NCI-H128 (cell line): ENCODE measurements at regions not wholly inside any gene's neighbourhood (a gene's known extent, or its start where the extent isn't known, plus 50 kb on each side); places are given as distances from the start of the nearest gene placed in this dataset.
"Not testable (repeated sequence)": the region's sequence is repeated elsewhere in the genome, so short reads cannot be mapped to it uniquely, and the experiment has no call there.

ENCODE experiments used
- DNase-seq: peaks from one replicate; lab custom pipeline; 2025; ENCODE audit not compliant: unreplicated experiment; lab: John Stamatoyannopoulos, UW

DNA sequence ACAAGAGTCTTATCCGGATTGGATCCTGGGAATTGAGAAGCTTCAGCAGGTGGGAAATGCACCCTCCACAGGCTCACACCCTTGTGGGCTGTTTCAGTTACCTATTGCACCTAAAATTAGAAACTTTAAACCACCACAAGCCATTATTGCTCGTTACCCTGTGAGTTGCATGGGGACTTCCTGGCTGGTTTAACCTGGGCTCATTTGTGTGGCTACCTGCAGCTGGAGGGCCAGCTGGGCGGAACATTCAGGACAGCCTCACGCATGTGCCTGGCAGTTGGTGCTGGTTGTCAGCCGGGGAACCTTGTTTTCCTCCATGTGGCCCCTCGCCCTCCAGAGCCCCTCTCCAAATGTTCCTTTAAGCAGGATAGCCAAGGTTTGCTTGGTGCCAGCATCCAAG lies 118.5 kb upstream of the DEFB108B start:
- not testable (repeated sequence) for DNase-seq

DNA sequence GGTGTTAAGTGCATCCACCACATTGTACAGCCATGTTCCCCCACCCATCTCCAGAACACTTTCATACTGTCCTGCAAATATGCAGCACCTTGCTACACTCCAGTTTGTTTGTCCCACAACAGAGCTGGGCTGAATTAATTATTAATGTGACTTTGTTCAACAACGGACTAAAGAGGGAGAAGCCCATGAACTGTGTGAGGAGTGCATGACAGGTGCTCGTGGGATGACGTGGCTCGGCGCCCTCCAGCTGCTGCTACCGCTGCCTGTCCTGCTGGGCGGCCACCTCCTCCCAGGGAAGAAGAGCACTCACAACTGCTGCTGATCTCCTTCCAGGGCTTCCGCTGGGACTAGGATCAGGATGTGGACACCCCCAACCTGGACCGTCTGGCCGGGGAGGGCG lies 111.2 kb upstream of the DEFB108B start:
- not testable (repeated sequence) for DNase-seq

DNA sequence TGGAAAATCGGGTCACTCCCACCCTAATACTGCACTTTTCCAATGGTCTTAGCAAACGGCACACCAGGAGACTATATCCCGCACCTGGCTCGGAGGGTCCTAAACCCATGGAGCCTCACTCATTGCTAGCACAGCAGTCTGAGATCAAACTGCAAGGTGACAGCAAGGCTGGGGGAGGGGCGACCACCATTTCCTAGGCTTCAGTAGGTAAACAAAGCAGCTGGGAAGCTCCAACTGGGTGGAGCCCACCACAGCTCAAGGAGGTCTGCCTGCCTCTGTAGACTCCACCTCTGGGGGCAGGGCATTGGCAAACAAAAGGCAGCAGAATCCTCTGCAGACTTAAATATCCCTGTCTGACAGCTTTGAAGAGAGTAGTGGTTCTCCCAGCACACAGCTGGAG lies 109.0 kb upstream of the DEFB108B start:
- not testable (repeated sequence) for DNase-seq

DNA sequence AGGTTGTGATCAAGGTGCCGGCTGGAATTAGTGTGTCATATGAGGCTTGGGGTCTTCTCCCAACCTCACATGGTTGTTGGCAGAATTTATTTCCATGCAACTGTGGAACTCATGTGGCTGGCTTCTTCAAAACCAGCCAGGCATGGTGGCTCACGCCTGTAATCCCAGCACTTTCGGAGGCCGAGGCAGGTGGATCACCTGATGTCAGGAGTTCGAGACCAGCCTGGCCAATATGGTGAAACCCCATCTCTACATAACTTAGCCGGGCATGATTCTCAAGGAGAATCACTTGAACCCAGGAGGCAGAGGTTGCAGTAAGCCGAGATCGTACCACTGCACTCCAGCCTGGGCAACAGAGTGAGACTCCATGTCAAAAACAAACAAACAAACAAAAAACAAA lies 102.3 kb upstream of the DEFB108B start:
- DNase-seq, result not testable (repeated sequence)

DNA sequence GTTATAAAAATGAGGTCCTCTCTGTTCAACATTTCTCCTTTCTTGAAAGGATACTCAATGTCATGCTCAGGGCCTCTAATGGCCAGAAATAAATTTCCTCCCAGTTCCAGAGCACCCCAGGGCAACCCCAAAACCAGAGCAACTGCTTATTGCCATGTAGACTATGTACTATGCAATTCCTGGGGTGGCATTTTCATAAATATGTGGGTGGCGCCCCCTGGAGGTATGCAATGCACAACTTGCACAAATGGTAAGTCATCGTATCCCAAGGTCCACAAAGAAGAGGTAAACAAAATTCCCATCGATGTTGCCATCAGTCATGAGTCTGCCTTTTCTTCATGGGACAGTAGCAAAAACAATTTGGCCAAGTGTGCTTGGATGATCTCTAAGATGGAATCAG lies 98.6 kb upstream of the DEFB108B start:
- not testable (repeated sequence) for DNase-seq

DNA sequence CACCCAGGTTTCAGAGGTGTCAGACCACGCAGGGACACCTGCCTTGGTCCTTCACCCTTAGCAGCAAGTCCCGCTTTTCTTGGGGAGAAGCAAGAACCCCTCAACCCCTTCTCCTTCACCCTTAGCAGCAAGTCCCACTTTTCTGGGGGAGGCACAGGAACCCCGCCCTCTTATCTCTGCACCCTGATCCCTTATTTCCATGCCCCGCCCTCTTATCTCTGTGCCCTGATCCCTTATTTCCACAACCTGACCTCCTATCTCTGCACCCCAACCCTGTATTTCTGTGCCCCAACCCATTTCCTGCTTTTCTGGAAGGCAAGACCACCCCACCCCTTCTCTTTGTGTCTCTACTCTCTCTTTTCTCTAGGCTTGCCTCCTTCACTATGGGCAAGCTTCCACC lies 94.7 kb upstream of the DEFB108B start:
- not testable (repeated sequence) for DNase-seq

DNA sequence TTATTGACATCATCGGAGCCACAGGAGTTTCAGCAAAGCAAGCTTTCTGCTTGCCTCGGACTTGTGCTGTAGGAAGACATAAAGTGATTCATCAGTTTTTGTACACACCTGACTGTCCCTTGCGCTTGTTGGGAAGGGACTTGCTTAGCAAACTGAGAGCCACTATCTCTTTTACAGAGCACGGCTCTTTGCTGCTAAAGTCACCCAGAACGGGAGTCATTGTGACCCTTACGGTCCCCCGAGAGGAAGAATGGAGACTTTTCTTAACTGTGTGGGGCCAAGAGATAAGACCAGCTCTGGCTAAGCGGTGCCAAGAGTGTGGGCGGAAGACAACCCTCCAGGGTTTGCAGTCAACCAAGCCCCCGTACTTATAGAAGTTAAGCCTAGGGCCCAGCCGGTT lies 89.6 kb upstream of the DEFB108B start:
- not testable (repeated sequence) for DNase-seq

DNA sequence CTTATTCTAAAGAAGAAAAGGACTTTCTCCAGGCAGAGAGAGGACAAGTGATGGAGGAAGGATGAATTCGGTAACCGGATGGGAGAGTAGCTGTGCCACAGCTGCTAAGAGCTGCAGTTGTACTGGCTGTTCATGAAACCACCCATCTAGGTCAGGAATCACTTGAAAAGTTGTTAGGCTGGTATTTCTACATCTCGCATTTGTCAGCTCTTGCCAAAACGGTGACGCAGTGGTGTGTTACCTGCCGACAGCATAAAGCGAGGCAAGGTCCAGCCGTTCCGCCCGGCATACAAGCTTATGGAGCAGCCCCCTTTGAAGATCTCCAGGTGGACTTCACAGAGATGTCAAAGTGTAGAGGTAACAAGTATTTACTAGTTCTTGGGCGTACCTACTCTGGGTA lies 87.3 kb upstream of the DEFB108B start:
- DNase-seq, result not testable (repeated sequence)

DNA sequence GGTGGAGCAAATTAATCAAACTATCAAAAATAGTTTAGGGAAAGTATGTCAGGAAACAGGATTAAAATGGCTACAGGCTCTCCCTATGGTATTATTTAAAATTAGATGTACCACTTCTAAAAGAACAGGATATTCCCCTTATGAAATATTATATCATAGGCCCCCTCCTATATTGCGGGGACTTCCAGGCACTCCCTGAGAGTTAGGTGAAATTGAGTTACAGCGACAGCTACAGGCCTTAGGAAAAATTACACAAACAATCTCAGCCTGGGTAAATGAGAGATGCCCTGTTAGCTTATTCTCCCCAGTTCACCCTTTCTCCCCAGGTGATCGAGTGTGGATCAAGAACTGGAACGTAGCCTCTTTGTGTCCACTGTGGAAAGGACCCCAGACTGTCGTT lies 86.7 kb upstream of the DEFB108B start:
- DNase-seq, result not testable (repeated sequence)

DNA sequence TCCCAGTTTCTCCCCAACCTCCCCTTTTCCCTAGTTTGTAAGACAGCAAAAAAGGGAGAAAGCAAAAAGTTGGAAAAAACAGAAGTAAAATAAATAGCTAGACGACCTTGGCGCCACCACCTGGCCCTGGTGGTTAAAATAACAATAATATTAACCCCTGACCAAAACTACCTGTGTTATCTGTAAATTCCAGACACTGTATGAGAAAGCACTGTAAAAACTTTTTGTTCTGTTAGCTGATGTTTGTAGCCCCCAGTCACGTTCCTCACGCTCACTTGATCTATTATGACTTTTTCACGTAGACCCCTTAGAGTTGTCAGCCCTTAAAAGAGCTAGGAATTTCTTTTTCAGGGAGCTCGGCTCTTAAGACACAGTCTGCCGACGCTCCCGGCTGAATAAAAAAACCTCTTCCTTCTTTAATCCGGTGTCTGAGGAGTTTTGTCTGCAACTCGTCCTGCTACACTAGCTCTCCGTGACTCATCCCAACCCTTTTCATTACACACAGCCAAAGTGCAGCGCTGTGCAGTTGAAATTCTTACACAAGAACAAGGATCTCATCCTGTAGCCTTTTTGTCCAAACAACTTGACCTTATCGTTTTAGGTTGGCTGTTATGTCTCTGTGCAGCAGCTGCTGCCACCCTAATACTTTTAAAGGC lies 83.9 kb upstream of the DEFB108B start:
- DNase-seq, result not testable (repeated sequence)

DNA sequence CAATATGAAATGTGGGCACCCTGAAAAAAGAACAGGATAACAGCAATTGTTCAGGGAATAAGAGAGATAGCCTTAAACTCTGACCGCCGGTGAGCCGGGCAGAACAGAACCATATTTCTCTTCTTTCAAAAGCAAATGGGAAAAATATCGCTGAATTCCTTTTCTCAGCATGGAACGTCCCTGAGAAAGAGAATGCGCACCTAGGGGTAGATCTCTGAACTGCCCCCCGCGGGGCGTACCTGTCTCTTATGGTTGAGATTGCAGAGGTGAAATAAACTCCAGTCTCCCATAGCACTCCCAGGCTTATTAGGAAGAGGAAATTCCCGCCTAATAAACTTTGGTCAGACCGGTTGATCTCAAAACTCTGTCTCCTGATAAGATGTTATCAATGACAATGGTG lies 82.1 kb upstream of the DEFB108B start:
- DNase-seq, result not testable (repeated sequence)

DNA sequence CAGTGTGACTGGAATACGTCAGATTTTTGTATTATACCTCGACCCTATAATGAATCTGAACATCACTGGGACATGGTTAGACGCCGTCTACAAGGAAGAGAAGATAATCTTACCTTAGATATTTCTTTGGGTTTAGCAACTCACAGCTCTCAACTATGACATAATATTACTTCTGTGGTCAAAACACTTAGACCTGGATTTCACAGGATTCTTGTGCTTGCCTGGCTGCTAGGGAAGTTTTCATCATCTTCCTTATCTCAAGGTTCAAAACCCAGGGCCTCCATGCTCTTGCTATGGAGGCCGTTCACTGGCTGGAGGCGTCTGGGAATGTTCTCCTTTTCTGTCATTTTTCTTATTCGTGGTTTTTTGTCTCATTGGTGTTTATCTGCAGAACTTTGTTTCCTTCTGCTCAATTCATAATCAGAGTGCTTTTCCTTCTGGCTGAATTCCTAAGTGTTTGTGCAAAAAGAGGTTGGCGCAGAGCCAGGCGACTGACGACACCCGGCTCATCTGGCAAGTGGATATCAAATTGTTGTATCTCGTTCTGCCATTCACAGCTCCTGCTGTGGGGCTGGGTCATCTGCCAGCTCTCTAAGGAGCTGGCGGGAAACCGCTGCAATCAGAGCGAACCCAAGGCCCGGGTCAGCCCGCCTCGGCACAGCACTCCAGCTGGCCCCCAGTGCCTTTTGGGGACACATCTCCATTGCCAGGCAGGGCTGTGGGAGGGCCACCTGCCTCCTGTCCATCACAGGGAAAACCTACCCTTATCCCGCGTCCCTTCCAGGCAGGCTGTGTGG lies 68.1 kb upstream of the DEFB108B start:
- DNase-seq, result peak; percentile 51

DNA sequence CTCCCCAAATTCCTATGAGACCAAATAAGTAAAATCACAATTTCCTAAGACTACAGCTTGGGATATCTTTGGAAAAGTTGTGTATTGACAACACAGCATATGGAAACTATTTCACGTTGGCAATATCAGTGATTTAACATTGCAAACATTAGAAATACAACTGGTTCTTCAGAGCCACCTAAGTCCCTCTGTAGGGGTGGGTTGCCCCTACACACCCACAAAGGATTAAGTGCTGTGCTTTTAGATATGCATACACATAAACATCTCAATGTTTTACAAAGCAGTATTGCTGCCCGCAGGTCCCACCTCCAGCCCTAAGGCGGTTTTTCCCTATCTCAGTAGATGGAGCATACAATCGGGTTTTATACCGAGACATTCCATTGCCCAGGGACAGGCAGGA lies 66.0 kb upstream of the DEFB108B start:
- not testable (repeated sequence) for DNase-seq

DNA sequence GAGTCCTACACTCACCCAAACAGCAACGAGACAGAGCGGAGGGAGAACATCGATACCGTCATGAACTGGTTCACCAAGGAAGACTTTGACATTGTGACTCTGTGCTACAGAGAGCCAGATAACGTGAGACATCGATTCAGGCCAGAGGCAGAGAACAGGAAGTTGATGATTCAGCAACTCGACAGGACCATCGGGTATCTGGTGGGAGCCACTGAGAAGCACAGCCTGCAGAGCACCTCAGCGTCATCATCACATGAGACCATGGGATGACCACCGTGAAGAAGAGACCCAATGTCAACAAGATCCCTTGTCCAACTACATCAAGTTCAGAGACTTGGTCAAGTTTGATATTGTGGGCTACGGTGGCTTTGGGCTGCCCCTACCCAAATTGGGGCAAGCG lies 60.8 kb upstream of the DEFB108B start:
- not testable (repeated sequence) for DNase-seq

DNA sequence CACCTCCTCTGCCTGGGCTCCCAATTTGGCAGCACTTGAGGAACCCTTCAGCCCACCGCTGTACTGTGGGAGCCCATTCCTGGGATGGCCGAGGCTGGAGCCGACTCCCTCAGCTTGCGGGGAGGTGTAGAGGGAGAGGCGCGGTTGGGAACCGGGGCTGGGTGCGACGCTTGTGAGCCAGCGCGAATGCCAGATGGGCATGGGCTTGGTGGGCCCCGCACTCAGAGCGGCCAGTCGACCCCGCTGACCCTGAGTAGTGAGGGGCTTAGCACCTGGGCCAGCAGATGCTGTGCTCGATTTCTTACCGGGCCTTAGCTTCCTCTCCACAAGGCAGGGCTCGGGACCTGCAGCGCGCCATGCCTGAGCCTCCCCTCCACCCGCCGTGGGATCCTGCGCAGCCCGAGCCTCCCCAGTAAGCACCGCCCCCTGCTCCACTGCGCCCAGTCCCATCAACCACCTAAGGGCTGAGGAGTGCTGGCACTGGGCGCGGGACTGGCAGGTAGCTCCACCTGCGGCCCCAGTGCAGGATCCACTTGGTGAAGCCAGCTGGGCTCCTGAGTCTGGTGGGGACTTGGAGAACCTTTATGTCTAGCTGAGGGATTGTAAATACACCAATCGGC lies 58.3 kb upstream of the DEFB108B start:
- DNase-seq, result no peak

DNA sequence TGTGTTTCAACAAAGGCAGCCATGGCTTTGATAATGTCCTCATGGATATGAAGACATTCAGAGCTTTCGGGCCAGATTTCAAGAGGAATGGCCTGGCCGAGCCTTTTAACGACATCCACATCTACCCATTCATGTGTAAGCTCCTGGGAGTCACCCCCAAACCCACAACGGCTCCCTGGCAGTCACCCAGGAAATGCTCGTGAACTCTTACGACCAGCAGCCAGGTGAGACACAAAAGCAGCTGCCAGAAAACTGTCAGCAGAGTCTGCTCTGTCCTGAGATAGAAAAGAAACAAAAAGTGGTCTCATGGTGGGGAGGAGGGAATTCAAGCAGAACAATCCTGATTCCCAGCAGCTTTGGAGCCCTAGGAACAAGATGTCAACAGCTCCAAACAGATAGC lies 52.9 kb upstream of the DEFB108B start:
- not testable (repeated sequence) for DNase-seq

DNA sequence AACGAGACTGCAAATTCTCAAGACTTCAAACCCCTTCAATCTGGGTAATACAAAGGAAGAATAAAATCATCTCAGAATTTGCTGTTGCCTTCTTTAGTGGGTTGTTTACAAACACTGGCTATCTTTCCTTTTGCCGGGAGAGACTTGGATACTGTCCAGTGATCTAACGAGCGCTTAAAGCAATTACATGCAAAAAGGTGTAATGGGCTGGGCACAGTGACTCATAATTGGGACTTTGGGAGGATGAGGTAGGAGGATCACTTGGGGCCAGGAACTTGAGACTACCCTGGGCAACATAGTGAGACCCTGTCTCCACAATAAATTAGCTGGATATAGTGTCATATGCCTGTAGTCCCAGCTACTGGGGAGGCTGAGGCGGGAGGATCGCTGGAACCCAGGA lies 52.2 kb upstream of the DEFB108B start:
- not testable (repeated sequence) for DNase-seq

DNA sequence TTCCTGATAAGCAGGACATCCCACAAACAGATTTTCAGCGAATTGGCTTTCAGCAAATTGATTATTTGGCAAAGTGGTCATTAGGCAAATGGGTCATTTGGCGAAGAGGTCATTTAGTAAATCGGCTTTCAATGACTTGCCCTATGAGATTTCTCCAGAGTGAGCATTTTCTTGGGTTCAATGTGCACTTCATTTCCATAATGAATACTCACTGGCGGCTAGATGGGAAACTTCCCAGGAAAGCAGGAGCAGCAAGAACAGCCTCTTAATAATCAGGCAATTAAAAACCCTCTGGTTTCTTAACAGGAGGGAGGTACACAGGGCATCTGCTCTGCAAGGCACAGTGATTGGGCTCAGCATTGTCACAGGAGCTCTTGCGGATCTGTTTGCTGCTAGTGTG lies 51.5 kb upstream of the DEFB108B start:
- not testable (repeated sequence) for DNase-seq

DNA sequence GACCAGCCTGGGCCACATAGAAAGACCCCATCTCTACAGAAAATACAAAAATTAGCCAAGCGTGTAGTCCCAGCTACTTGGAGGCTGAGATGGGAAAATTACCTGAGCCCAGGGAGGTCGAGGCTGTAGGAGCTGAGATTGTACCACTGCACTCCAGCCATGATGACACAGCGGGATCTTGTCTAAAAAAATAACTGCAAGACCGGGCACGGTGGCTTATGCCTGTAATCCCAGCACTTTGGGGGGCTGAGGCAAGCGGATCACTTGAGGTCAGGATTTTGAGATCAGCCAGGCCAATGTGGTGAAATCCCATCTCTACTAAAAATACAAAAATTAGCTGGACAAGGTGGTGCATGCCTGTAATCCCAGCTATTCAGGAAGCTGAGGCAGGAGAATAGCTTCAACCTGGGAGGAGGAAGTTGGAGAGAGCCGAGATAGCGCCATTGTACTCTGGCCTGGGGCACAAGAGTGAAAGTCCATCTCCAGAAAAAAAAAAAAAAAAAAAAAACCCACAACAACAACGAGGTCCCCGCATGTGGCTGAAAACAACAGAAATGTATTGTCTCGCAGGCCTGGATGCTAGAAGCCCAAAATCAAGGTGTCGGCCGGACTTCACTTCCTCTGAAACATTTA lies 50.7 kb upstream of the DEFB108B start:
- DNase-seq, result not testable (repeated sequence)

DNA sequence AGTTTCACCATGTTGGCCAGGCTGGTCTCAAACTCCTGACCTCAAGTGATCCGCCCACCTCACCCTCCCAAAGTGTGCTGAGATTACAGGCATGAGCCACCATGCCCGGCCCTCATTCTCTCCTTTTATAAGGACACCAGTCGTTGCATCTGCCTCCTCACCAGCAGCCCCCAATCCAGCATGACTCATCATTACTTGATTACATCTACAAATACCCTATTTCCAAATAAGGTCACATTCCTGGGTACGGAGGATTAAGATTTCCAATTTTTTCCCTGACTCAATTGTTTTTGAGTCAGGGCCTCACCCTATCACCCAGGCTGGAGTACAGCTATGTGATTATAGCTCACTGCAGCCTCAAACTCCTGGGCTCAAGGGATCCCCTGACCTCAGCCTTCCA lies 49.8 kb upstream of the DEFB108B start:
- not testable (repeated sequence) for DNase-seq
